OCI-LY3 (cell line): ENCODE measurements at regions not wholly inside any gene's neighbourhood (a gene's known extent, or its start where the extent isn't known, plus 50 kb on each side); places are given as distances from the start of the nearest gene placed in this dataset.

Source experiments
- H2AFZ ChIP-seq: fragments of 200-600, 300-600 bp; shearing (Covaris generic); 2 replicates; pipeline ENCODE4 v1.6.0; 2014; ENCODE audit warnings: antibody characterized with exemption, low read depth, low read length
- H3K27ac ChIP-seq: fragments of 200-600, 300-600 bp; sonication (generic); 2 replicates; pipeline ENCODE4 v1.5.1; 2014; ENCODE audit warnings: mild to moderate bottlenecking, low read length, moderate library complexity, mixed read lengths
- H3K27me3 ChIP-seq: fragments of 200-600, 300-600 bp; sonication (generic); 2 replicates; pipeline ENCODE4 v1.6.1; 2014; ENCODE audit warnings: low read depth, low read length, mixed read lengths
- H3K36me3 ChIP-seq: fragments of 200-600, 300-600 bp; sonication (generic); replicated peaks from 2 replicates; pipeline ENCODE3; 2014; ENCODE audit warnings: low read depth, low read length, mixed read lengths
- H3K4me1 ChIP-seq: fragments of 300-600, 200-600 bp; sonication (generic); 2 replicates; pipeline ENCODE4 v1.6.1; 2014; ENCODE audit warnings: low read length, mixed read lengths
- H3K4me2 ChIP-seq: fragments of 200-600, 300-600 bp; sonication (generic); 2 replicates; pipeline ENCODE4 v1.6.1; 2014; ENCODE audit warnings: low read length, mixed read lengths
- H3K4me3 ChIP-seq: fragments of 300-600, 200-600 bp; sonication (generic); 2 replicates; pipeline ENCODE4 v1.5.1; 2014; ENCODE audit warnings: antibody characterized with exemption, mild to moderate bottlenecking, low read length, moderate library complexity
- H3K79me2 ChIP-seq: fragments of 300-600, 200-600 bp; shearing (Covaris generic); 2 replicates; pipeline ENCODE4 v1.6.1; 2014; ENCODE audit warnings: mild to moderate bottlenecking, low read length, mixed read lengths
- H3K9ac ChIP-seq: fragments of 300-600, 200-600 bp; shearing (Covaris generic); 2 replicates; pipeline ENCODE4 v1.6.0; 2014; ENCODE audit warnings: mild to moderate bottlenecking, low read length, moderate library complexity
- H3K9me3 ChIP-seq: fragments of 200-600, 300-600 bp; shearing (Covaris generic); 2 replicates; pipeline ENCODE4 v1.6.1; 2014; ENCODE audit warnings: low read length, mixed read lengths; ENCODE audit not compliant: insufficient read depth
- H4K20me1 ChIP-seq: fragments of 200-600, 300-600 bp; sonication (generic); 2 replicates; pipeline ENCODE4 v1.6.1; 2016; ENCODE audit warnings: low read length, mixed read lengths; ENCODE audit not compliant: insufficient read depth
- EZH2phosphoT487 ChIP-seq: fragments of 200-600 bp; shearing (Covaris generic); IDR thresholded peaks from 2 replicates; pipeline ENCODE4 v1.6.1; 2018; ENCODE audit warnings: antibody characterized with exemption, mixed run types, low read depth
- TF ChIP-seq, protein P1 (sequence below): fragments of 200-600, 300-600 bp; sonication (generic); IDR thresholded peaks from 2 replicates; pipeline ENCODE4 v1.5.1; 2014; ENCODE audit warnings: antibody characterized with exemption, low read length, low read depth

- no peaks in the 10 kb centered on the region for H3K9me3 ChIP-seq
- H4K20me1 ChIP-seq: no peaks in the 10 kb centered on the region
- no peaks in the 10 kb centered on the region for H3K36me3 ChIP-seq
- H2AFZ ChIP-seq: no peak overlapping the region
- H3K4me3 ChIP-seq: no peak overlapping the region; the same call in 1 of the 2 replicates
- peak overlapping the region; percentile 31 for H3K4me2 ChIP-seq
- no peak overlapping the region for H3K27ac ChIP-seq
- H3K79me2 ChIP-seq: no peaks in the 10 kb centered on the region
- TF ChIP-seq EZH2phosphoT487: no peak
- TF ChIP-seq, protein P1, sequence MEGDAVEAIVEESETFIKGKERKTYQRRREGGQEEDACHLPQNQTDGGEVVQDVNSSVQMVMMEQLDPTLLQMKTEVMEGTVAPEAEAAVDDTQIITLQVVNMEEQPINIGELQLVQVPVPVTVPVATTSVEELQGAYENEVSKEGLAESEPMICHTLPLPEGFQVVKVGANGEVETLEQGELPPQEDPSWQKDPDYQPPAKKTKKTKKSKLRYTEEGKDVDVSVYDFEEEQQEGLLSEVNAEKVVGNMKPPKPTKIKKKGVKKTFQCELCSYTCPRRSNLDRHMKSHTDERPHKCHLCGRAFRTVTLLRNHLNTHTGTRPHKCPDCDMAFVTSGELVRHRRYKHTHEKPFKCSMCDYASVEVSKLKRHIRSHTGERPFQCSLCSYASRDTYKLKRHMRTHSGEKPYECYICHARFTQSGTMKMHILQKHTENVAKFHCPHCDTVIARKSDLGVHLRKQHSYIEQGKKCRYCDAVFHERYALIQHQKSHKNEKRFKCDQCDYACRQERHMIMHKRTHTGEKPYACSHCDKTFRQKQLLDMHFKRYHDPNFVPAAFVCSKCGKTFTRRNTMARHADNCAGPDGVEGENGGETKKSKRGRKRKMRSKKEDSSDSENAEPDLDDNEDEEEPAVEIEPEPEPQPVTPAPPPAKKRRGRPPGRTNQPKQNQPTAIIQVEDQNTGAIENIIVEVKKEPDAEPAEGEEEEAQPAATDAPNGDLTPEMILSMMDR: no peak
- peaks cover 35% of the 10 kb centered on the region for H3K27me3 ChIP-seq
- H3K4me1 ChIP-seq: peaks cover 26% of the 10 kb centered on the region
- H3K9ac ChIP-seq: no peak overlapping the region
These were observed 59.3 kb upstream of the VRK1 start for GRCh38 chr14:96737881-96738280.

DNA sequence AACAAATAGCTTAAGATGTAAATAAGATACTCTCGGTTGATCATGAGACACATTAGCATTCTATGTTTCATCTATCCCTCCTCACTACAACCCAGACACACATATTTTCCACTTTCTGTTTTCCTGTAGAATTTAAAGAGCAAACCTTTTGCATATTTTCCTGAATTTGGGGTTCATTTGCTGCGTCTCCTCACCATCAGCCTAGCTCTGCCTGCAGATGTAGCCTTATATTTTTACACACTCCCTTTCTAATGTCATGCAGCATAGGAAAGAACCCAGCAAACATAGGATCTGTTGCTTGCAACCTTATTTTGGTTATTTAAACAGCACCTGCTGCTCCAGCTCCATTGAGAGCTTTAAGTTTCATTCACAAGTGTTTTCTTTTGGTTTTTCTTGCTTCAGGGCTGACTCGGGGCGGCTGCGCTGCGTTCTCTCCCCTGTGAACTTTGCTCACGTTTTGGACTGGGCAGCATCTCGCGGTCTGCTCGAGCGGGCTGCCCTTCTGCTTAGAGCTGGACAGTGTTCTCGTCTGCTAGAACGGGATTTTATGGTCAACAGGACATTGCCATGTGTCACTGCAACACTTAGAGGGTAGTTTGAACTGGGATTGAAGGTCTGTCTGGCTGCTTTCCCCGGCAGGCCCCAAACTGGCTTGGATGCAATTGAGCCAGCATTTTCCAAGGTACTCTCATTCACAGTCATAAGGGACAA, 57.8 kb upstream of the VRK1 start:
- H3K36me3 ChIP-seq: no peaks in the 10 kb centered on the region
- TF ChIP-seq EZH2phosphoT487: no peak
- TF ChIP-seq, protein P1: no peak
- no peak overlapping the region for H3K4me3 ChIP-seq
- no peak overlapping the region for H2AFZ ChIP-seq
- no peak overlapping the region for H3K27ac ChIP-seq
- H3K4me2 ChIP-seq: no peak overlapping the region
- H4K20me1 ChIP-seq: no peaks in the 10 kb centered on the region
- H3K4me1 ChIP-seq: peaks cover 13% of the 10 kb centered on the region
- no peaks in the 10 kb centered on the region for H3K9me3 ChIP-seq
- H3K9ac ChIP-seq: no peak overlapping the region
- H3K27me3 ChIP-seq: peaks cover 41% of the 10 kb centered on the region
- H3K79me2 ChIP-seq: no peaks in the 10 kb centered on the region

DNA sequence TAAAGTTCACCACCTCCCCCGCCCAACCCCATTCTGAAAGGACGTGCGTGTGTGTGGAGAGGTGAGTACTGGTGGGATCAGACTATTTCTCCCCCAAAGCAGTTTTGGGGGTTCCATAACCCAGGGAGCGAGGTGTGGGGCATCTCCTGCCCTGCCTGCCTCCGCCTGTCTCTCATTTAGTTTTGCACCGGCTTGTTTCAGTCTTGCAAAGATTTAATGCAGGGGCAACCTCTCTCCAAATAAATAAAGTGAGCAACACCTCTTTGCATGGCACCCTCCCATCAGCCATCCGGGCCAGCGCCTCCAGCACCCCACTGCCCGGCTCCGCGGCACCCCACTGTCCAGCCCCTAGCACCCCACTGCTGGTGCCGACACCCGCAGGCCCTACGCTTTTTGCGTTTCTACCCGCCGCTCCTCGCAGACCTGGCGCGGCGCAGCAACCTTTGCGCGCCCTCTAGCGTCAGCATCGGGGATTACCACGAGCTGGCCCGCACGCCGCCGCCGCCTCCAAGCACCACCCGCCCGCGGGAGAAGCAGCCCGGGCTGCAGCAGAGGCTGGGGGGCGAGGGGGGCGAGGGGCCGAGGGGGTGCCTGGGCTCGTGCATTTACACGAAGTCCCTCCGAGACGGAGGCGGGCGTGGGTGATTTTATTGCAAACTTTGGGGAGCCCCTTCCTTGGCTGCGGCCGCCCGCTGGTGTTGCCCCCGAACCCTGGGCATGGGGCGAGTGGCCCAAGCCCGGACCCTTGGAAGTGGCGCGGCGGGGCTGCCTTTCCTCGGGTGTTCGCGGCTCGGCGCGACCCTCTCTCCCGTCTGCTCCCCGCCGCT, 55.8 kb upstream of the VRK1 start:
- Histone ChIP-seq H3K27ac (no peak overlapping the region), H3K9me3 (no peaks in the 10 kb centered on the region), H3K27me3 (peaks cover 43% of the 10 kb centered on the region), H3K4me1 (peaks cover 13% of the 10 kb centered on the region), H3K4me3 (peak overlapping the region; percentile 85), H4K20me1 (no peaks in the 10 kb centered on the region), H3K36me3 (no peaks in the 10 kb centered on the region), H2AFZ (peak overlapping the region; percentile 96), H3K4me2 (peak overlapping the region; percentile 96), H3K79me2 (no peaks in the 10 kb centered on the region), H3K9ac (peak overlapping the region; percentile 47)
- TF ChIP-seq, protein P1: peak; percentile 76
- no peak for TF ChIP-seq EZH2phosphoT487

GRCh38 chr14:96744262-96744661, 52.9 kb upstream of the VRK1 start:
- Histone ChIP-seq H2AFZ (no peak overlapping the region), H3K4me3 (no peak overlapping the region), H3K27me3 (peaks cover 43% of the 10 kb centered on the region), H3K79me2 (no peaks in the 10 kb centered on the region), H3K36me3 (no peaks in the 10 kb centered on the region), H4K20me1 (no peaks in the 10 kb centered on the region), H3K9ac (no peak overlapping the region), H3K4me1 (peaks cover 3% of the 10 kb centered on the region; the same call in 1 of the 2 replicates), H3K27ac (no peak overlapping the region), H3K9me3 (no peaks in the 10 kb centered on the region), H3K4me2 (no peak overlapping the region)
- TF ChIP-seq, protein P1: no peak
- TF ChIP-seq EZH2phosphoT487: no peak
